ENCODE measurements at regions not wholly inside any gene's neighbourhood (a gene's known extent, or its start where the extent isn't known, plus 50 kb on each side); places are given as distances from the start of the nearest gene placed in this dataset.

DNA sequence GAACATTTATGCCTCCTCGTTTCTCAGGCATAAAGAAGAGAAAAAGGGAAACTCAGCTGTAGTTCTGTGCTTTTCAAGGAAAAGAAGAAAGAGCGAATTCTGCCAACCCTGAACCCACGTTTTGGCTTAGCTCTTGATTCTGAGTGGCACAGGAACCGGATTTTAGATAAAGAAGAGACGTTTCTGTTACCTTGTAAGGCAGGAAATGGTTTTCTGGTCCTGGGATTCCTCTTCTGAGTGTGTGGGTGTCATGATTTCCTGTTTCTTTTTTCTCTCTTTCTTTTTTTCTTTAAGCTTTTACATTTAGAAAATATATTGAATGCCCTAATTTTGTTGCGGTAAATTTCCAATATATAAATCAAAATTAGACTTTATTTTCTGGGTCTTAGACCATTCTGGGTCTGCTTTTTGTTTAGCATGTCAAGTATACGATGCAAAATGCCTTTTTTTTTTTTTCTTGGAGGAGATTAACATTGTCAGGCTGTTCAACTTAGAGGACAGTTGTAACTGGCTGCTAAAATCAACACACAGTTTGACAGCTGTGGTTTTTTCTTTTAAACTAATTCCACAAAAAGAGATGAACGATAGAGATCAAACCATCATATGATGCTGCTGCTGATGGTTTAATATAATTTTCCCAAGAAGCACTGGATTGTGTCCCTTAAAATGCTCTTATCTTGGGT, 190.8 kb downstream of the GATA3 start:
- H3K4me3 Mint-ChIP-seq: peak overlapping the region; percentile 78
- H3K27me3 ChIP-seq (ENCODE audit: control insufficient read depth, insufficient read depth, low read length): no peaks in the 10 kb centered on the region
- H3K27ac ChIP-seq (ENCODE audit: low read length): peak overlapping the region; percentile 57
- ATAC-seq (peak; percentile 48 to 76 (median 53)), DNase-seq (peak in 1 of 2 donors; percentile 75)
- WGBS (ENCODE audit: insufficient coverage): 1% methylated on average over 7 of the region's 8 CpGs
- H3K4me1 Mint-ChIP-seq: peaks cover 37 to 45% of the 10 kb centered on the region in 2 donors
- peaks cover 17% of the 10 kb centered on the region for H3K4me1 ChIP-seq (ENCODE audit: control insufficient read depth, insufficient read depth, low read length)
- H3K27me3 Mint-ChIP-seq (ENCODE audit: low read depth in 2 of 2): no peaks in the 10 kb centered on the region
- no peaks in the 10 kb centered on the region for H3K36me3 ChIP-seq (ENCODE audit: control insufficient read depth, insufficient read depth, low read length)
- no peak overlapping the region for H3K4me3 ChIP-seq (ENCODE audit: low read length)
- H3K27ac Mint-ChIP-seq: peak overlapping the region; percentile 76 to 91
- H3K36me3 Mint-ChIP-seq: no peaks in the 10 kb centered on the region
- H3K9me3 ChIP-seq (ENCODE audit: control insufficient read depth, insufficient read depth, low read length): peaks cover 5% of the 10 kb centered on the region
- no peaks in the 10 kb centered on the region for H3K9me3 Mint-ChIP-seq
- intact Hi-C loops (cut with micrococcal nuclease): no loop called here
- TF ChIP-seq, protein P1, sequence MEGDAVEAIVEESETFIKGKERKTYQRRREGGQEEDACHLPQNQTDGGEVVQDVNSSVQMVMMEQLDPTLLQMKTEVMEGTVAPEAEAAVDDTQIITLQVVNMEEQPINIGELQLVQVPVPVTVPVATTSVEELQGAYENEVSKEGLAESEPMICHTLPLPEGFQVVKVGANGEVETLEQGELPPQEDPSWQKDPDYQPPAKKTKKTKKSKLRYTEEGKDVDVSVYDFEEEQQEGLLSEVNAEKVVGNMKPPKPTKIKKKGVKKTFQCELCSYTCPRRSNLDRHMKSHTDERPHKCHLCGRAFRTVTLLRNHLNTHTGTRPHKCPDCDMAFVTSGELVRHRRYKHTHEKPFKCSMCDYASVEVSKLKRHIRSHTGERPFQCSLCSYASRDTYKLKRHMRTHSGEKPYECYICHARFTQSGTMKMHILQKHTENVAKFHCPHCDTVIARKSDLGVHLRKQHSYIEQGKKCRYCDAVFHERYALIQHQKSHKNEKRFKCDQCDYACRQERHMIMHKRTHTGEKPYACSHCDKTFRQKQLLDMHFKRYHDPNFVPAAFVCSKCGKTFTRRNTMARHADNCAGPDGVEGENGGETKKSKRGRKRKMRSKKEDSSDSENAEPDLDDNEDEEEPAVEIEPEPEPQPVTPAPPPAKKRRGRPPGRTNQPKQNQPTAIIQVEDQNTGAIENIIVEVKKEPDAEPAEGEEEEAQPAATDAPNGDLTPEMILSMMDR (IDR thresholded peaks at IDR 0.05): no peak

DNA sequence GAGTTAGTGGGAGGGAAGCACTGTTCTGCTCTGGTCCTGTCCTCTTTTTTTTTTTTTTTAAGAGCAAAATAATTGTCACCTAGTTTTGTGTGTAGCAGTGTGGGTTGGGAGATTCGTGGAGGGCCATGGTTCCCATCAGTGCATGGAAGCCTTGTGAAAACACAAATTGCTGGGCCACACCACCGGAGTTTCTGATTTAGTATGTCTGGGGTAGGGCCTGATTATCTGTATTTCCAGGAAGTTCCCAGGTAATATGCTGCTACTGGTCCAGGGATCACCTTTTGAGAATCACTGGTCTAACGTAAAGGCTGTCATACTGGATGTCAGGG, 191.3 kb downstream of the GATA3 start:
- intact Hi-C loops (cut with micrococcal nuclease): no loop called here
- DNase-seq (peak in 1 of 2 donors; percentile 14), ATAC-seq (peak in 1 of 3 donors; percentile 28)
- TF ChIP-seq, protein P1 (IDR thresholded peaks at IDR 0.05): no peak
- peaks cover 17% of the 10 kb centered on the region for H3K4me1 ChIP-seq (ENCODE audit: control insufficient read depth, insufficient read depth, low read length)
- no peaks in the 10 kb centered on the region for H3K27me3 ChIP-seq (ENCODE audit: control insufficient read depth, insufficient read depth, low read length)
- Mint-ChIP-seq H3K36me3 (no peaks in the 10 kb centered on the region), H3K9me3 (no peaks in the 10 kb centered on the region), H3K4me1 (peaks cover 35 to 45% of the 10 kb centered on the region in 2 donors), H3K27me3 (ENCODE audit: low read depth in 2 of 2) (no peaks in the 10 kb centered on the region), H3K4me3 (peak overlapping the region; percentile 78), H3K27ac (peak overlapping the region; percentile 76 to 91)
- H3K9me3 ChIP-seq (ENCODE audit: control insufficient read depth, insufficient read depth, low read length): peaks cover 5% of the 10 kb centered on the region
- 61% methylated on average over 3 of the region's 3 CpGs for WGBS (ENCODE audit: insufficient coverage)
- H3K4me3 ChIP-seq (ENCODE audit: low read length): no peak overlapping the region
- H3K27ac ChIP-seq (ENCODE audit: low read length): peak overlapping the region; percentile 57
- H3K36me3 ChIP-seq (ENCODE audit: control insufficient read depth, insufficient read depth, low read length): no peaks in the 10 kb centered on the region

DNA sequence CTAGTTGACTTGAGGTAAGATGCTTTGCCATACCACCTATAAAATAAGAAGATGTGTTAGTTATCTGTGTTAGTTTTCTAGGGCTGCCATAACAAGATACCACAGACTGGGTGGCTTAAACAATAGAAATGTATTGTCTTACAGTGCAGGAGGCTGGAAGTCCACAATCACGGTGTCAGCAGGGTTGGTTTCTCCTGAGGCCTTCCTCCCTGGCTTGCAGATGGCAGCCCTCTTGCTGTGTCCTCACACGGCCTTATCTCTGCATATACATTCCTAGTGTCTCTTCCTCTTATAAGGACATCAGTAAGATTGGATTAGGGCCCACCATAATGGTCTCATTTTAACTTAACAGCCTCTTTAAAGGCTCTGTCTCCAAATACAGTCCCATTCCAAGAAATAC, 192.1 kb downstream of the GATA3 start:
- Mint-ChIP-seq H3K27me3 (ENCODE audit: low read depth in 2 of 2) (no peaks in the 10 kb centered on the region), H3K4me1 (peaks cover 35 to 45% of the 10 kb centered on the region in 2 donors), H3K27ac (no peak overlapping the region), H3K36me3 (no peaks in the 10 kb centered on the region), H3K9me3 (no peaks in the 10 kb centered on the region), H3K4me3 (no peak overlapping the region)
- intact Hi-C loops (cut with micrococcal nuclease): no loop called here
- TF ChIP-seq, protein P1 (IDR thresholded peaks at IDR 0.05): no peak
- no peak overlapping the region for H3K27ac ChIP-seq (ENCODE audit: low read length)
- no peak overlapping the region for H3K4me3 ChIP-seq (ENCODE audit: low read length)
- DNase-seq (no peak), ATAC-seq (no peak)
- H3K36me3 ChIP-seq (ENCODE audit: control insufficient read depth, insufficient read depth, low read length): no peaks in the 10 kb centered on the region
- H3K9me3 ChIP-seq (ENCODE audit: control insufficient read depth, insufficient read depth, low read length): peaks cover 5% of the 10 kb centered on the region
- 98% methylated on average over 2 of the region's 2 CpGs for WGBS (ENCODE audit: insufficient coverage)
- H3K4me1 ChIP-seq (ENCODE audit: control insufficient read depth, insufficient read depth, low read length): peaks cover 17% of the 10 kb centered on the region
- H3K27me3 ChIP-seq (ENCODE audit: control insufficient read depth, insufficient read depth, low read length): no peaks in the 10 kb centered on the region

DNA sequence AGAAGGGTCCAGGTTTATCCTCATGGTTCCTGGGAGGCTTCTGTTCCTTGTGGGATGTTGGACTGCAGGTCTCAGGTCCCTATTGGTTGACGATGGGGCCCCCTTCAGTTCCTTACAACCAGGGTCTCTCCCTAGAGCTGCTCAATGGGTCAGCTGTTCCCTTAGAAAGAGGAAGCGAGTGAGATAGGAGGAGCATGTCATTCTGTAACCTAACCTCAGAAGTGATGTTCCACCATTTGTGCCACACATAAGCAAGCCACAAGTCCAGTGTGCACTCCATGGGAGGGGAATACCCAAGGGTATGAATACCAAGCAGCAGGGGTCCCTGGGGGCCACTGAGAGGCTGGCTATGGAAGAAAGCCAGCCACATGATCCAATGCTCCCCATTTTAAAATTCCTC, 192.7 kb downstream of the GATA3 start:
- Mint-ChIP-seq H3K4me3 (no peak overlapping the region), H3K9me3 (no peaks in the 10 kb centered on the region), H3K36me3 (no peaks in the 10 kb centered on the region), H3K27ac (no peak overlapping the region), H3K4me1 (peaks cover 35 to 45% of the 10 kb centered on the region in 2 donors), H3K27me3 (ENCODE audit: low read depth in 2 of 2) (no peaks in the 10 kb centered on the region)
- 100% methylated on average over 1 of the region's 2 CpGs for WGBS (ENCODE audit: insufficient coverage)
- H3K27ac ChIP-seq (ENCODE audit: low read length): no peak overlapping the region
- no peak overlapping the region for H3K4me3 ChIP-seq (ENCODE audit: low read length)
- TF ChIP-seq, protein P1 (IDR thresholded peaks at IDR 0.05): no peak
- DNase-seq: no peak
- intact Hi-C loops (cut with micrococcal nuclease): no loop called here
- no peak for ATAC-seq
- peaks cover 17% of the 10 kb centered on the region for H3K4me1 ChIP-seq (ENCODE audit: control insufficient read depth, insufficient read depth, low read length)
- H3K27me3 ChIP-seq (ENCODE audit: control insufficient read depth, insufficient read depth, low read length): no peaks in the 10 kb centered on the region
- no peaks in the 10 kb centered on the region for H3K36me3 ChIP-seq (ENCODE audit: control insufficient read depth, insufficient read depth, low read length)
- H3K9me3 ChIP-seq (ENCODE audit: control insufficient read depth, insufficient read depth, low read length): peaks cover 5% of the 10 kb centered on the region
